Activated naive CD4-positive, alpha-beta T cell treated with anti-CD3 and anti-CD28 coated beads, Interleukin-2, amount 50 U/mL, for 72 hours (primary cell): ENCODE measurements at regions not wholly inside any gene's neighbourhood (a gene's known extent, or its start where the extent isn't known, plus 50 kb on each side); places are given as distances from the start of the nearest gene placed in this dataset.

Experiments
- ATAC-seq, 2 donors: fragments of 150-1000 bp; cut with Tn5 transposase; 2 replicates each; pipeline ENCODE4 v1.10.0; 2021; ENCODE audit warnings: mild to moderate bottlenecking in 2 of 2, moderate library complexity in 2 of 2
- DNase-seq, 2 donors: peaks; one replicate each; pipeline ENCODE4 v3.0.0; 2021 to 2022; ENCODE audit warnings: low spot score in 2 of 2
- H3K27ac Mint-ChIP-seq, 2 donors: one replicate each; pipeline ENCODE4 v1.8.0; 2022; ENCODE audit warnings: mild to moderate bottlenecking in 2 of 2, mixed read lengths in 2 of 2
- H3K36me3 Mint-ChIP-seq, 2 donors: one replicate each; pipeline ENCODE4 v1.8.0; 2022; ENCODE audit warnings: mixed read lengths in 2 of 2
- H3K9me3 Mint-ChIP-seq, 2 donors: one replicate each; pipeline ENCODE4 v1.8.0; 2022; ENCODE audit warnings: mixed read lengths in 2 of 2

DNA sequence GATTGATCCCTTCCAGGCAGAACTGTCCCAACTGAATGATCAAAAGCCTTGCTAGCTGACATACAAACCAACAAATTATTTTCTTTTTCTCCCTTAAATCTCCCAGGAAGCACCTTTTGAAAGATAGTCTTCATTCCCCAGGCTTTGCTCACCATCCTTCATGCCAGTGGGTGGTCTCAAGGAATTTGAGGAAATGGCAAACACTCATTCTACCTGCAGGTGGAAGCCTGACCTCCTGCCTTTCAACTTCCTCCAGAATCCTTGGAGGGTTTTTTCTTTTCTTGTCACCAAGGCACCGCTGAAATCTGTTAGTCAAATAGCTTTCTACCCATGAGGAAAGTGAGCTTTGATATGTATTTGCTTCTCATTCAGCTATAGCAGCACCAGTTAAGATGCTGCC is 128.5 kb downstream of the WIF1 start:
- H3K36me3 Mint-ChIP-seq, result no peaks in the 10 kb centered on the region
- peaks cover 0 to 3% of the 10 kb centered on the region in 2 donors for H3K9me3 Mint-ChIP-seq
- no peak overlapping the region for H3K27ac Mint-ChIP-seq
- no peak for DNase-seq
- ATAC-seq, result no peak

- ATAC-seq (no peak), DNase-seq (no peak)
- peaks cover 0 to 3% of the 10 kb centered on the region in 2 donors for H3K9me3 Mint-ChIP-seq
- no peaks in the 10 kb centered on the region for H3K36me3 Mint-ChIP-seq
- no peak overlapping the region for H3K27ac Mint-ChIP-seq
Observed at GRCh38 chr12:64993461-64993860, 127.6 kb downstream of the WIF1 start.

GRCh38 chr12:64995816-64996215 is 125.3 kb downstream of the WIF1 start:
- ATAC-seq (no peak), DNase-seq (no peak)
- H3K36me3 Mint-ChIP-seq, result no peaks in the 10 kb centered on the region
- H3K27ac Mint-ChIP-seq, result no peak overlapping the region
- H3K9me3 Mint-ChIP-seq, result peaks cover 0 to 3% of the 10 kb centered on the region in 2 donors

DNA sequence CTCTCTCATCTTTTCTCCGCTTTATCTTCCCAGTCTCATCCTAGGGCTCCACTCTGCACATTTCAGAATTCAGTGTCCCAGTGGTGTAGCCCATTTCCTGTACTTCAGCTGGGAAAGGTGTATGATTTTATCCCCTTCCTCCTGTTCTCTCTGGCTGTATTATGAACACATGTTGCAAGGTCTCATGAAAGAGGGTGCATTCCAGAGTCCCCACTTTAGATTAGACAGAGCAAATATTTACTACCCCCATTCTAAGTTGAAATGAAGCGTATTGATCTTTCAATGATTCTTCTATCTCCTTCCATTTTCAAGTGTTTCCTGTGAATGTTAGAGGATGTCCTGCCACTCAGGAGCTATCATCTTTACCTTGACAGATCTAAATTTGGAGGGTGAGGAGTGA is 123.2 kb downstream of the WIF1 start:
- DNase-seq, result no peak
- Mint-ChIP-seq H3K27ac (no peak overlapping the region), H3K36me3 (no peaks in the 10 kb centered on the region), H3K9me3 (peaks cover 0 to 15% of the 10 kb centered on the region in 2 donors)
- ATAC-seq, result no peak

DNA sequence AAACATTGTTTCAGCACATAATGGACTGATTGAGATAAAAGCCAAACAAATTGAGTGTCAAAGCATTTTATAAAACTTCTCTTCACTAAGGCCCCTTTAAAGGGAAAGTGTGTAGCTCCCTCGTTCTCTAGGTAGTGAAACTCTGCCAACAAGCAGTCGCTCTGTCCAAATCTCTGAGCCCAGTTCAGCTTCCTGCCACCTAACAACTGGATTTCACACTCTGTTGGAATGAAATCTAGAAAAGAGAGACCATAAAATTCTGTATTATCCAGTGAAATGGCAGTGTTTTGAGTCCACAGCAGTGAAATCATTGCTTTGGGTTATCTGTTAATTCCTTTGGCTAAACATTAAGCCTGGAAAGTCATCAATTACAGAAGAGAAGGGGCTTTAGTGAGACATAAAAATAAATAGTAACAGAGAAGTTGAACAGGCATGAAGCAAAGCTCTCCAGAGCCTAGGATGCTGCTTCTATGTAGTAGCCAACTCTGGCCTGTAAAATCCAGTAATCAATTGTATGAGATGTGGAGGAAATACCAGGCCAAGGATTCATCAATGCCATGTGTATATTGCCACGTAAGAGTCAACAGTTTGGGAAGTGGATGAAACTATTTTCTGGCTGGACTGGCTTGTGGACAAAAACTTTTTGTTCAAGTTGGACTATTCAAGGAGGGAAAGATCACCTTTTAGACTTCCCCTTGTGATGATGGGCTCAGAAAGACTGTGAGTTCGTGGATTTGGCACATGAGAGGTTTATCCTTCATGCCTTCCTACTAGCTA is 122.5 kb downstream of the WIF1 start:
- Mint-ChIP-seq H3K36me3 (no peaks in the 10 kb centered on the region), H3K9me3 (peaks cover 3 to 15% of the 10 kb centered on the region in 2 donors), H3K27ac (no peak overlapping the region)
- no peak for ATAC-seq
- no peak for DNase-seq

DNA sequence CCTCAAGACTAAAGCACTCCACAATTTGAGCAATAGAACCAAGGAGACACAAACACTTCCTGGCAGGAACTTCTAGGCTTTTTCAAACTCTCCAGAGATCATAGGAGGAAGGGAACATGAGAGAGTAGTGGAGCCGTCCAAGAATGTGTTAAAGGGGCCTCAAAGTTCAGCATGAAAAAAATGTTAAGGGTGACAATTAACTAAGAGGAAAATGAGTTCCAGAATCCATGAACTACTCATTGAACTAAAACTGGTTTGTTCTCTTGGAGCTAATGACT is 122.0 kb downstream of the WIF1 start:
- Mint-ChIP-seq H3K9me3 (peaks cover 4 to 15% of the 10 kb centered on the region in 2 donors), H3K36me3 (no peaks in the 10 kb centered on the region), H3K27ac (no peak overlapping the region)
- ATAC-seq, result no peak
- no peak for DNase-seq
